Naive thymus-derived CD8-positive, alpha-beta T cell (primary cell): ENCODE measurements at regions not wholly inside any gene's neighbourhood (a gene's known extent, or its start where the extent isn't known, plus 50 kb on each side); places are given as distances from the start of the nearest gene placed in this dataset.

Experiments
- ATAC-seq, 2 donors: fragments of 150-1000 bp; cut with Tn5 transposase in 1 of 2; sonication (Bioruptor Pico), chemical (Tn5 transposase) in 1 of 2; 1 replicate in 1 of 2; 2 replicates in 1 of 2; pipeline ENCODE4 v1.10.0; 2021; ENCODE audit warnings: mild to moderate bottlenecking in 2 of 2, moderate library complexity in 2 of 2
- POLR2A ChIA-PET: fragments of 350-600 bp; sonication (Branson Sonifier 250); formaldehyde crosslinking; loops from one replicate; lab custom pipeline; 2021; ENCODE audit warnings: antibody characterized with exemption; lab: Charles Lee
- DNase-seq, 10 donors: peaks; one replicate each; pipeline versions ENCODE4 v3.0.0 to v3.0.0-alpha.2; 2020 to 2022
- H3K27ac Mint-ChIP-seq, 10 donors: one replicate each; pipeline ENCODE4 v1.8.0; 2020 to 2022; ENCODE audit warnings: mild to moderate bottlenecking in 10 of 10, mixed read lengths in 10 of 10, moderate library complexity in 4 of 10, inconsistent platforms in 1 of 10
- H3K27me3 Mint-ChIP-seq, 5 donors: one replicate each; pipeline ENCODE4 v1.8.0; 2021 to 2022; ENCODE audit warnings: mixed read lengths in 5 of 5
- H3K36me3 Mint-ChIP-seq, 3 donors: one replicate each; pipeline ENCODE4 v1.8.0; 2020 to 2022; ENCODE audit warnings: mixed read lengths in 3 of 3, mild to moderate bottlenecking in 2 of 3, inconsistent platforms in 1 of 3
- H3K4me1 Mint-ChIP-seq, 4 donors: one replicate each; pipeline ENCODE4 v1.8.0; 2021 to 2022; ENCODE audit warnings: mixed read lengths in 4 of 4
- H3K4me3 Mint-ChIP-seq, 10 donors: one replicate each; pipeline ENCODE4 v1.8.0; 2020 to 2022; ENCODE audit warnings: mild to moderate bottlenecking in 10 of 10, mixed read lengths in 10 of 10, moderate library complexity in 6 of 10, inconsistent platforms in 1 of 10
- H3K9me3 Mint-ChIP-seq, 9 donors: one replicate each; pipeline ENCODE4 v1.8.0; 2020 to 2022; ENCODE audit warnings: mixed read lengths in 9 of 9, mild to moderate bottlenecking in 3 of 9, inconsistent platforms in 1 of 9, moderate library complexity in 1 of 9

DNA sequence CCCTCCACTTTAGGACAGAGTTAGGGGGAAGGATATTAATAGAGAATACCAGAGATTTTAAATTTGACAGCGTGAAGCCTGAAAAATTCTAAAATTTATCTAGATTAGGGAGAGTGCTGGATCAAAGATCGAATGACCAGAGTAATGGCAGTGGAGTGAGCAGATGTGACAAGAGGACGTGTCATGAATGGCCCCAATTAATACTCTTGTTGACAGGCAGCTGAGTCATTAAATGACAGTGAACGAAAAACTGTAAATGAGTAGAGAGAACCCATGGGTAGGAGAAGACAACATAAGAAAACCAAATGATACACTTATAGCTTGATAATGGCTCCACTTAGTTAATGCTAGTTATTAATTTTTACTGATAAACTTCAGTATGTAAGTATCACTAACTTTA lies 73.9 kb upstream of the PLEKHA5 start:
- Mint-ChIP-seq H3K36me3 (no peaks in the 10 kb centered on the region), H3K27me3 (peaks cover 0 to 34% (median 9%) of the 10 kb centered on the region in 5 donors), H3K27ac (no peak overlapping the region), H3K9me3 (no peaks in the 10 kb centered on the region), H3K4me1 (no peaks in the 10 kb centered on the region), H3K4me3 (no peak overlapping the region)
- ATAC-seq, result no peak
- DNase-seq, result no peak
- POLR2A ChIA-PET, result no interaction called here

- Mint-ChIP-seq H3K27ac (no peak overlapping the region), H3K36me3 (no peaks in the 10 kb centered on the region), H3K9me3 (no peaks in the 10 kb centered on the region), H3K27me3 (peaks cover 0 to 19% (median 5%) of the 10 kb centered on the region in 5 donors), H3K4me1 (no peaks in the 10 kb centered on the region), H3K4me3 (no peak overlapping the region)
- POLR2A ChIA-PET, result no interaction called here
- ATAC-seq, result no peak
- DNase-seq, result no peak
Observed at GRCh38 chr12:19058235-19059021, 71.1 kb upstream of the PLEKHA5 start.

- Mint-ChIP-seq H3K4me3 (no peak overlapping the region), H3K9me3 (peaks cover 0 to 2% (median 0%) of the 10 kb centered on the region in 9 donors), H3K27me3 (peaks cover 0 to 3% (median 0%) of the 10 kb centered on the region in 5 donors), H3K27ac (no peak overlapping the region), H3K4me1 (no peaks in the 10 kb centered on the region), H3K36me3 (peaks cover 0 to 3% (median 0%) of the 10 kb centered on the region in 3 donors)
- ATAC-seq (no peak), DNase-seq (no peak)
- POLR2A ChIA-PET, result no interaction called here
Observed at GRCh38 chr12:19064713-19065112, 64.8 kb upstream of the PLEKHA5 start.

DNA sequence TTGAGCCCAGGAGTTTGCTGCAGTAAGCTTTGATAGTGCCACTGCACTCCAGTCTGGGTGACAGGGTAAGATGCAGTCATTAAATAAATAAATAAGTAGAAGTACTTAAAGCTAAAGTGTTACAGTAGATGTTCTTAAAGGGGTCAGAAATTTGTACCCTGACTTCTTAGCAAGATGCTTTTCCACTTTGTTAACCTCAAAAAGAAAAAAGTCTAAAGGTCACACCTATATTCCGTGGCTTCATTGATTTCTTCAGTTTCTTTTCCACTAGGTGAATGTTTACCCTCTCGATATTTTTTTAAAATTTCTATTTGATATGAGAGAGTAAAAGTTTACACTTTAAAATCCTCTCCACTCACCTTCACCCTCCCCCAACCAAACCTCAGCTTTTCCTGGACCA lies 64.3 kb upstream of the PLEKHA5 start:
- Mint-ChIP-seq H3K27ac (no peak overlapping the region), H3K4me1 (no peaks in the 10 kb centered on the region), H3K36me3 (peaks cover 0 to 3% (median 0%) of the 10 kb centered on the region in 3 donors), H3K9me3 (peaks cover 0 to 4% (median 0%) of the 10 kb centered on the region in 9 donors), H3K4me3 (no peak overlapping the region), H3K27me3 (peaks cover 0 to 3% (median 3%) of the 10 kb centered on the region in 5 donors)
- no peak for ATAC-seq
- no peak for DNase-seq
- POLR2A ChIA-PET, result no interaction called here

DNA sequence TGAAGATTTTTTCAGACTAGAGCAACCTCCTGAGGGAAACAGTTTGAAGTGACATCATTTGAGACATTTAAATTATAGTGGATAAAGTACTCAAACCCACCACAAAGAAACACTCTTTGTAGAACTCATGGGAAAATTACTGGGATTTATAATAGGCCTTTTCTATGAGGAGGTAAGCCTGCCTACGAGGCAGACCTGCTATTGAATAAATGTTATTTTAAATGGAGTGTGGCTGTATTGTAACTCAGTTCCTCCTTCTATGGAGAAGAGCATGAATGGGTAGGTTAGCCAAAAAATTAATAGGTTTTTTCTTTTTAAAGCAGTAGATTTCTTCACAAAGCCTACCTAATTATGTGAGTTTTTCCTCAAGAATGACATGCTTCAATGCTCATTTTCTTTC lies 63.7 kb upstream of the PLEKHA5 start:
- POLR2A ChIA-PET, result no interaction called here
- Mint-ChIP-seq H3K4me1 (no peaks in the 10 kb centered on the region), H3K4me3 (no peak overlapping the region), H3K9me3 (peaks cover 0 to 6% (median 0%) of the 10 kb centered on the region in 9 donors), H3K36me3 (peaks cover 0 to 3% (median 0%) of the 10 kb centered on the region in 3 donors), H3K27ac (no peak overlapping the region), H3K27me3 (peaks cover 0 to 10% (median 4%) of the 10 kb centered on the region in 5 donors)
- no peak for ATAC-seq
- DNase-seq, result no peak

- Mint-ChIP-seq H3K4me3 (no peak overlapping the region), H3K9me3 (peaks cover 0 to 6% (median 0%) of the 10 kb centered on the region in 9 donors), H3K27me3 (peaks cover 0 to 16% (median 4%) of the 10 kb centered on the region in 5 donors), H3K36me3 (peaks cover 0 to 3% (median 0%) of the 10 kb centered on the region in 3 donors), H3K27ac (no peak overlapping the region), H3K4me1 (no peaks in the 10 kb centered on the region)
- no peak for ATAC-seq
- POLR2A ChIA-PET, result no interaction called here
- no peak for DNase-seq
Observed at GRCh38 chr12:19066475-19067001, 63.0 kb upstream of the PLEKHA5 start.

DNA sequence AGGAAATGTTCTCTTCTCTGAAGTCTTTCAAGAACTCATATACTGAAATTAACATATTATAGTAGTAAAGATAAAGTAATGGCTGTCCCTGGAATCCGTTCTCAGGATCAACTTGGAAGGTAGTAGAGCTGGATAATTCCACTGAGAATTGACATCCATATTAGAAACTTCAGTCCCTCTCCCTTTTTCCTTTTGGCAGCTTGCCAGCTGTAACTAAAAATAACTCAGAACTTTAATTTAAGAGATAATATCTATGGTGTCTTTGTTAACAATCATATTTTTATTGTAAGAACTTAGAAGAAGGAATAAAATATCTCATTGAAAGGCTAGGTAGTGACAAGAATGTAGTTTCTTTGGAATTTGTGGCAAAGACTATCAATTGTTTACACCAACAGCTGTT lies 61.4 kb upstream of the PLEKHA5 start:
- no peak for DNase-seq
- no peak for ATAC-seq
- no peaks in the 10 kb centered on the region for H3K4me1 Mint-ChIP-seq
- H3K4me3 Mint-ChIP-seq, result no peak overlapping the region
- no peak overlapping the region for H3K27ac Mint-ChIP-seq
- POLR2A ChIA-PET, result no interaction called here
- H3K27me3 Mint-ChIP-seq, result peaks cover 0 to 16% (median 4%) of the 10 kb centered on the region in 5 donors
- H3K36me3 Mint-ChIP-seq, result peaks cover 0 to 3% (median 0%) of the 10 kb centered on the region in 3 donors
- peaks cover 0 to 6% (median 0%) of the 10 kb centered on the region in 9 donors for H3K9me3 Mint-ChIP-seq

DNA sequence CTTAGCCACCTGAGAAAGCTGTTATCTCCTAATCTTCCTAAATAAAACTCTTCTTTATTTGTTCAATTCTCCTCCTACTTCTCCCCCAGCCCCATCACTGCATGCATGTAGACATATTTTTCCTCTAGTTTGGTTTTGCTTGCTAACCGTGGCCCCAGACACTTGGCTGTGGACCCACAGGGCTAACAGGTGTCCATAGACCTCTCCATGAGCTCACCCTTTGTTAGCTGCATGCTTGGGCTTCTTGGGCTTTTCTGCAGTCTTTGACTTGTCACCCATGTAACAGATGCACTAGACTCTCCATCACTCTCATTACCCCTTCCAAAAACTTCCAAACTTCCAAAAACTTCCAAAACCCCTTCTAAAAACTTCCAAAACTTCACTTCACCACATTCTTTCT lies 59.2 kb upstream of the PLEKHA5 start:
- Mint-ChIP-seq H3K27me3 (peaks cover 0 to 16% (median 4%) of the 10 kb centered on the region in 5 donors), H3K27ac (no peak overlapping the region), H3K4me1 (no peaks in the 10 kb centered on the region), H3K9me3 (peaks cover 0 to 6% (median 0%) of the 10 kb centered on the region in 9 donors), H3K4me3 (no peak overlapping the region), H3K36me3 (peaks cover 0 to 3% (median 0%) of the 10 kb centered on the region in 3 donors)
- no peak for ATAC-seq
- POLR2A ChIA-PET, result no interaction called here
- DNase-seq, result no peak

DNA sequence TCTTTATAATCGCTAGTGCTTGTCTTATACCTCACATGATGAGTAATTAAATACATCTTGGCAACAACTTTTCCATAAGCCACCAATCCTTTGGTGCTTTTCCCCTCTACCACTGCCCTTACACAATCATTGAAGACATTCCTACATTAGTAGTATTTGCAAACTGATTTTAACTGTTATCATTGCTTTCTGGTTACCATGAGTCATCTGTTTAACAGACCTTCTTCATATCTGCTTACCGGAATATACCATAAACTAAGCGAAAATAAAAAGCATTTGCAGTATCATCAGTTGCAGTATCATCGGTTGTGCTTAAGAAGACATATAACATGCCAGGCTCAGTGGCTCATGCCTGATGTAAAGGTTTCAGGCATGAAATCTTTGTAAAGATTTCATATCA lies 54.8 kb upstream of the PLEKHA5 start:
- Mint-ChIP-seq H3K9me3 (peaks cover 0 to 6% (median 0%) of the 10 kb centered on the region in 9 donors), H3K27ac (no peak overlapping the region), H3K27me3 (peaks cover 0 to 16% (median 4%) of the 10 kb centered on the region in 5 donors), H3K36me3 (no peaks in the 10 kb centered on the region), H3K4me1 (no peaks in the 10 kb centered on the region), H3K4me3 (no peak overlapping the region)
- ATAC-seq (no peak), DNase-seq (no peak)
- POLR2A ChIA-PET, result no interaction called here

- DNase-seq, result no peak
- Mint-ChIP-seq H3K9me3 (no peaks in the 10 kb centered on the region), H3K4me3 (no peak overlapping the region), H3K36me3 (no peaks in the 10 kb centered on the region), H3K27ac (no peak overlapping the region), H3K27me3 (peaks cover 0 to 7% (median 0%) of the 10 kb centered on the region in 5 donors), H3K4me1 (no peaks in the 10 kb centered on the region)
- no peak for ATAC-seq
- POLR2A ChIA-PET, result no interaction called here
Observed at GRCh38 chr12:19075711-19076340, 53.7 kb upstream of the PLEKHA5 start.
